ENCODE measurements at regions not wholly inside any gene's neighbourhood (a gene's known extent, or its start where the extent isn't known, plus 50 kb on each side); places are given as distances from the start of the nearest gene placed in this dataset.

DNA sequence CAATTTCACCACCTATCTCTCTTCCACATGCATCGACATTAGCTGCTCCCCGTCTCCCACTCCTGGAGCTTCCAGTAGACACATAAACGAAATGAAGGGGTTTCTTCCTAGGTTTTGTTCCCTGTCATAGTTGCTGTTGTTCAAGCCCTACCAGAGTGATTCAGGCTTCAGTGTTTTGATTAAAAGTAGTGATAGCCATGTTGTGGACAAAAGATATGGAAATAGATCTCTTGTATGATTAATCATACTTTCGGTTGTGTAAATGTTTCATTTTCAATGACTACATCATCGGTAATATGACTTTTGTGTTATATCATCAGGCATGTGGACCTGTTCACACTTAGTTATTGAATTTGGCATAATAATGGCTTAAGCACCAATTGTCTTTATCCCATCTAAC is 96.5 kb upstream of the KLF3 start:
- no peak for DNase-seq

DNA sequence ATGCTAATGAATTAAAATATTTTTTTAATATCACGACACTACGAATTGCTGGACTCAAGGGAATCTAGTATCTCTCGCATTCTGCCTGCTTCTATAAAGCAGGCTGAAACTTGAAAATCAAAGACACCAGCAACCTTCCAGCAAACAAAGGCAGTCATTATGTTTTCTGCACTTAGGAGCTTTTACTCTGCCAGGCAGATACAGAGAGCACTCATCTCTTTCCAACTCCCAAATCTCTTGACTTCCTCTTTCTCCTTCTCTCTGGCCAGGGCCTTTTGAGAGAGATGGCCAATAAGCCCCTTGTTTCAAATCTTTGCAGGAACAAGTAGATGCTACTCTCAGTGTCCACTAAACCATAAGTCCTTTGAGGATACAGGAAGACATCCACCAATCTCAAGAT is 95.2 kb upstream of the KLF3 start:
- no peak for DNase-seq

DNA sequence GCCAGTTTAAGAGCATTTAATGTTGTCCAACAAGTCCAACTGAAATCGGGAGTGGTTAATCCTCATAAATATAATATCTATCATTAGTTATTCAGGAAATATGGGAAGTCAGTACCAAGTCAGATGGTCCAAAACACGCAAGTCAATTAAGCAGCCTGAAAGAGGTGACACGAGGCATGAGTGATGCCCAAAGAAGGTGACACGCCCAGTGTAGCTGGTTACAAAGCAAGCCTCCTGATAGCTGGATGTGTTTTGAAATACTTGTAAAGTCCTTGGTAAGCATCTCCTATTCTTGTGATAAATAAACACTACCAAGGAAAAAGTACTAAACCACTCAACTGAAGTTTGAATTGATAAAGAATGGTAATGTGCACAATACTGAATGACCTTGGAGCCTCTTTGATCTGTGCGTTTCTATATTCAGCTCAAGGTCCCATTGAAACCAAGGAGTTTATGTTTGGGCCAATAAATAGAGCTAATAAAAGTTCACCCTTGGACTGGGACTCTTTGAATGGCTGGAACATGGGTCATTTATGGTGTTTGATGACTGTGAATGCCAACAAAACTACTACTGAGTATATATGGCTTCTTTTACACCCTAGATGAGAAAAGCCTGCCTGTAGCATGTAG is 93.2 kb upstream of the KLF3 start:
- DNase-seq, result no peak

DNA sequence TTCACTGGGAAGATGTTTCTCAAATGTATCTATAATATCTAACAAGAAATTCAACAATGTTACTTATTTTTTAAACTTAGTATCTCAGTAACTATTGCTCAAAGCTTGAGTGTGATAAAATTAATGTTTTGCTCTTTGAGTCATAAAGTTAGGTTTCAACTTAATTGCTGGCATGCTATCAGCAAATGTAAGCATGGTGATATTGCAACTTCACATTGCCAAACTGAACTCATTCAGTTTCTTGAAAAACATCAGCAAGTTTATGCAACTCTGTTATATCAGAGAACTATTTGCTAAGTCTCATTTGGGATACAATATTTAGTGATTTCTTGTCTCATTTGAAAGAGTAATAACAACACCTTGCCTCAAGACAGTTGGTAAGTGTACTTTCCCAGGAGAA is 91.2 kb upstream of the KLF3 start:
- no peak for DNase-seq

DNA sequence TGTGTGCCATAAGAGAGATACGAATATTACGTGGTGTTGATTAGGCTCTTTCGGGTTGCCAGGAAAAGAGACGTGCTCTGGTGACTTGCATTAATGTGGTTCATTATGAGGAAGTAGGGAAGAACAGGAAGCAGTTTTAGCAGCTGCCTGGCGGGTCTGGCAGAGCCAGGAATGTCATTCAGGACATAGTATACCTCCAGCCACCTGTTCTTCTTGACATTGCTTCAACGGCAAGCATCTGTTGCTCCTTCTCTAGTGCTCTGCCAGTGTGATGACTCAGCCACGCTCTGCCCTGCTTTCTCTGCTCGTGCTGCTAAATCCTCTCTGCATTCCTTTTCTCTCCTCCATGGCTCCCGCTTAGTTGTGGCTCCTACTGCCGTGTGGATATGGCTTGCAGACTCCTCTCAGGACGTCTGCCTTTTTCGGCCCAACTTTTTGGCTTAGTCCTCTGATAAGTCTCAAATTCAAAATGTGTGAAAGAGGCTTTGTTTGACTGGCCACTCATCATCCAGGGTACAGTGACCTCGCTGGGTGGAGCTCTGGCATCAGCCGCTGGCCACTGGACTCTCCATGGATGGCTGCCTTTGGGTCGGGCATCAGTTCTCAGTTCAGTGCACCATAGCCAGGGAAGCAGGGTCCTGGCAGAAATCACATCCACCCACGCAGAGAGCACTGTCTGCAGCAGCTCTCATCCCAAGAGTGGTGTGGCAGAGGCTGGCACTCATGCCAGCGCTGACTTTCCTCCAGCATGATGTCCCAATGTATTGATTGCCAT is 89.3 kb upstream of the KLF3 start:
- DNase-seq, result no peak

DNA sequence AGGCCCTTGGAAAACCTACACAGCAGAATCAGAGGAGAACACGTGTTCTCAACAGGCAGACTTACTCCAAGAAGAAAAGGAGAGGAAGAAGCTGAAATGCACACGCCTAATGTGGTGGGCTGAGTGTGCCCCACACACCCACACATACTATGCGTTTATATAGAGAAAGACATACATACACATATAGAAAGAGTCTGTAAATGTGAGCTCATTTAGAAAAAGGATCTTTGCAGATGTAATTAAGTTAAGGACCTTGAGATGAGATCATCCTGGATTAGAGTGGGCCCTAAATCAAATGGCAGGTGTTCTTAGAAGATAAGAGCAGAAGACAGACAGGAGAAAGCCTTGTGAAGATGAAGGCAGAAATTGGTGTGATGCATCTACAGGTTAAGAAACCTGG is 87.2 kb upstream of the KLF3 start:
- no peak for DNase-seq

DNA sequence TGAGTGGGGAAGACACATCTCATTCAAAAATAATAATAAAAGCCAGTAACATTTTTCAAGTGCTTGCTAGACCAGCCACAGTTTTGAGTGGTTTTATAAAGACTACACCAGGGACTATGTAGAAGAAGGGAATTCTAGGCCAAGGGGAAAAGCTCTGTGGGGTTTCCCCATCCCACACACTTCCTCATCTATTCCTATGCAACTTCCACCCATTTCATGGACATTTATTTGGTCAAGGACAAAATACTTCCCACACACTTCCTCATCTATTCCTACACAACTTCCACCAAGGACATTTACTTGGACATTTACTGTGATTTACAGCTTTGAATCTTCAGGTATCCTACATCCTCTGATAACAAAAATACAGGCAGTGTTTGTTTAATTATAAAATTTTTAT is 86.5 kb upstream of the KLF3 start:
- DNase-seq, result no peak

DNA sequence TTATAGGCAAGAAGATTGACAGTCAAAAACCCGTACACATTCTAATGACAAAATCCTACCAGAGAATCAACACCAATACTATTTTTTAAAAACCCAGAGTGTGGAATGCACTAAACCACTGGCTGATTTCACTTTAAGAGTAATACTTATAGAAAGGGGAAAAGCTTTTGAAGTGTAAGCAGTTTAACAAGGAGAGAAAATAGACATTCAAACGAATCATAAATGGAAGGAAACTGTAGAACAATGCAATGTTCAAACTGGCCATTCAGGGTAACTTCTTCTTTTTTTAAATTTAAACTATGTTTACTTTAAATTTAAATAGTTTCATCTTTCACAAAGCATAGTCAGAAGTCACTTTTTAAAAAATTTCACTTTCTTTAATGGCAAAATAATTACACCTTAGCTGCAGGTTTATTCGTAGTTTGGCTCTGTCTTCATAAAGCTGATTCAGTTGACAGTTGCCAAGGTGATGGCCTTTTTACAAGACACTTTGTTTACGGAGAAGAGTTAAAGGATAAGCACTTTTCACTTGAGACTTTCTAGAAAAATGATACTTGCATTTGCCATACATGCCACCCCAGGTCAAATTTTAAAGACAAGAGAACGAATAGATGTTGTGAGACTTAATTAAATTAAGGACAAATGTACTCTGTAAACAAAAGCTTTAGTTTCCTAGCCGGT is 82.4 kb upstream of the KLF3 start:
- DNase-seq, result no peak

DNA sequence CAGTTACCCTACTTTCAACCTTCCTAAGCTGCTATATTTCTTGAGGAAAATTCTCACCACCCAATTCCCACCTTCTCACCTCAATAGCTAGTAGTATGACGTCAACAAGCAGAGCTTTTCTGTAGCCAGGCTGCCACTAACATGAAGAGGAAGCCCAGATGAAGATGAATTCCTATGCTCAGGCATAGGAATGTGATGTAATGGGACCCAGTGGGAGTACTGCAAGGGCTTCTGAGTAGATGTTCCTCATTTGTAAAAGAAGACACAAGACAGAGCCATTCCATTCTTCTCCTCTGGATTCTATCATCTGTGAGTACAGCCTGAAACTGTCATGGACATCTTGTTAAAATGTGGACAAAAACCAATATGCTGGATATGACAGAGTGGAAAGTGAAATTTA is 81.6 kb upstream of the KLF3 start:
- no peak for DNase-seq

DNA sequence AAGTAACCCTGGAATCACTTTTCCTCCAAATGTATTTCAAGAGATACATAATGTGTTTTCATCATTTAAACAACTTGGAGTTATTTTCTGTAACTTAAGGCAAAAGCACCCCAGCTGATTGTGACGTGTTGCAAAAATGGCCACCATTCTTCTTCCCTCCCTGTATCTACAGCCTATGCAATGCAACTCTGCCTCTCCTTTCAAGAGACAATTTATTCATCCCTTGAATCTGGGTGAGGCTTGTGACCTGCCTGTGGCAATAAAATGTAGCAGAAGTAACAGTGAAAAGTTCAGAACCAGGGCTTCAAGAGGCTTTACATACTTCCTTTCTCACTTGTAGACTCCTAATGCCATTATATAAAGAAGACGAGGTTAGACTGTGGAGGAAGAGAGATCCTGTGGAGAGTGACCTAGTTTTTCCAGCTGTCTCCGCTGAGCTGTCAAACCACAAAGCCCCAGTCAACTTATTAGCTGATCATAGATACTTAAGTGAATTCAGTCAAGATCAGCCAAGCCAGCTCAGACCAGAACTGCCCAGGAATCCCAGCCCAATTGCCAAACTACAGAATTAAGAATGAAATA is 81.0 kb upstream of the KLF3 start:
- peak; percentile 40 for DNase-seq

DNA sequence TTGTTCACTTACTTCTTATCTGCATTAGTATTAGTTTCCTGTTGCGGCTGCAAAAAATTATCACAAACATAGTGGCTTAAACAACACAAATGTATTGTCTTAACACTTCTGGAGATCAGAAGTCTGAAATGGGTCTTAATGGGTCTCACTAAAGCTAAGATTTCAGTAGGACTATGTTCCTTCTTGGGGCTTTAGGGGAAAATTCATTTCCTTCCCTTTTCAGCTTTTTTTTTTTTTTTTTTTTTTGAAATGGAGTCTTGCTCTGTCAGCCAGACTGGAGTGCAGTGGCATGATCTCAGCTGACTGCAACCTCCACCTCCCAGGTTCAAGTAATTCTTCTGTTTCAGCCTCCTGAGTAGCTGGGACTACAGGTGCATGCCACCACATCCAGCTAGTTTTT is 78.1 kb upstream of the KLF3 start:
- no peak for DNase-seq

DNA sequence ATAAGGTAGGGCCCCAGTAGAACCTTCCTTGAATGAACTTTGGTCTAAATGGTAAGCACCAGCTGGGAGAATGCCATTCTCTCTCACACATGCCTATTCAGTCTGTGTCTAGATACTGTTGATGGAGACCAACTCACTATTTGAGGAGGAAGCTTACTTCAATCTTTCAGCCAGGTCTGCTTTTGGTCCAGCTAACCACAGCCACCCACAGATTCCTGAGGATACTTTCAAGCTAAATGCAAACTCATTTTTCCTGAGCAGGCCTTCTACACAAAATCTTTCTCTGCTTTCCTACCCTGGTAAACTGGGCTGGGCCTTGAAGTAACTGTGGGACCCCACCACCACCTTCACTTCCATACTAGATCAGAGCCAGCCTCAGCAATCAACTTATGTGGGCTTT is 76.9 kb upstream of the KLF3 start:
- no peak for DNase-seq

DNA sequence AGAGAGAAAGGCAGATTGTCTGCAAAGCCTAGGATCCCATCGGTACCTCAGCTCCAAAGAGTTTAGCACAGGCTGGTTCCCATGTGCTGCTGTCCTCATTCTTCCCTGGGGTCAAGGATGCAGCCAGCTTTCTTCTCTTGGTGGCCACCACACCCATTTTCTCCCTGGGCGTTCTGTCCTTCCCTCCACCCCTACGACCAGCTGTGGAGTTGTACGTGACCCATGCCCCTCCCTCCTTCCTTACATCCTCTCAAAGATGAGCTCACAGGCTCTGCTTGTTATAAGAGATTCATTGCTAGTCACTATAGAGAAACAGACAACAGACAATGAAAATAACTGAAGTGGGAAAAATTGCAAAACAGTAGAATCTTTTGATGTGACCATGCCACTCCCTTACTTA is 74.0 kb upstream of the KLF3 start:
- DNase-seq, result no peak

DNA sequence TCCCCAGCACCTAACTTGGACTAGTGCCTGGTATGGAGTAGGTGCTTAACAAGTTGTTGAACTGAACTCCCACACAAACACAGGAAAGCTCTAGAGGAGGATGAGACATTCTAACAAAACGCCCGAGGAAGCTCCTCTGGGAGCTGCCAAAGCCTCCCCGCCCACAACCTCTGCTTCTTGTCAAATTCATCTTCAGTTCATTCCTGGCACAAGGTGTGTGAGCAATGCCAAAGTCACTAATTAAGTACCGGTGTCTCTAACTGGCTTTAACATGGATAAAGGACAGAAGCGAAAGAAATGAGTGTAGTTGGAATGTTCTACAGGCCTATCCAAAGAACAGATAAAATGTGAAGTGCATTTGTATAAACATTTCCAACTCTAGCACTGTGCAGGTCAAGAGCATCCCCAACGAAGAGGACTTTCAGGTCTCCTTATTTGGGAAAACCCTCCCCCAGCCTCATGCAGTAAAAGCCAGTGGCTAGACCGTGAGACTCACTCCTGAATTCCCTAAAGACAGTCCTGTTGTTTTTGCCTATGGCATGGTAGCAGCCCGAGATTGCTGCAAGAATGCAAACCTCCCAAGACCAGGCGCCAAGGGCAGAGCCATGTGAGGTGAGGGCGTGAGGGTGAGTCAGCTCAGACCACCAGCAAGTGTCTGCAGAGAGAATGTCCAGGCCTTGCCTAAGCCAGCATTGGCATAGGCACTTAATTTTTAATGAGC is 72.2 kb upstream of the KLF3 start:
- DNase-seq, result no peak

DNA sequence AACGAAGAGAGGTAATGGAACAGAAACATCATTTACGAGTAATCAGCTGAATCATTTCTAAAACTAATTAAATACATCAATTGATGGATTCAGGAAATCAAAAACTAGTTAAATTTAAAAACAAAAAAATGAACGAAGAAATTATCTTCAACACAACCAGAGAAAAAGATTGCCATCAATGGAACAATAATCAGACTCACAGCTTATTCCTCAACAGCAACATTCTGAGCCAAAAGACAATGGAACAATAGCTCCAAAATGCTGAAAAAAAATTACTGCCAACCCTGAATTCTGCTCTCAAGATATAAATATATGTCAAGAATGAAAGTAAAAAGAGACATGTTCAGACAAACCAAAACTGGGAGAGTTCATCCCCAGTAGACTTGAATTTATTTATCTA is 65.5 kb upstream of the KLF3 start:
- DNase-seq, result no peak

DNA sequence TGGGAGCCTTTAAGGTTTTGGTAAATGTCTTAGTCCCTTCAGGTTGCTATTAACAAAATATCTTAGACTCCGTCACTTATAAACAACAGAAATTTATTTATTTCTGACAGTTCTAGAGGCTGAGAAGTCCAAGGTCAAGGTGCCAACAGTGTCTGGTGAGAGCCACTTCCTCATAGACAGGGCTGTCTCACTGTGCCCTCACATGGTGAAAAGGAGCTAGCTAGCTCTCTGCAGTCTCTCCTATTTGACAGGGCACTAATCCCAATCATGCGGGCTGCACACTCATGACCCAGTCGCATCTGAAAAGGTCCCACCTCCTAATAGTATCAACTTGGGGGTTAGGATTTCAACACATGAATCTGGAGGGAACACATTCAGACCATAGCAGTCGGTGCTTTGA is 63.4 kb upstream of the KLF3 start:
- peak; percentile 16 for DNase-seq

DNA sequence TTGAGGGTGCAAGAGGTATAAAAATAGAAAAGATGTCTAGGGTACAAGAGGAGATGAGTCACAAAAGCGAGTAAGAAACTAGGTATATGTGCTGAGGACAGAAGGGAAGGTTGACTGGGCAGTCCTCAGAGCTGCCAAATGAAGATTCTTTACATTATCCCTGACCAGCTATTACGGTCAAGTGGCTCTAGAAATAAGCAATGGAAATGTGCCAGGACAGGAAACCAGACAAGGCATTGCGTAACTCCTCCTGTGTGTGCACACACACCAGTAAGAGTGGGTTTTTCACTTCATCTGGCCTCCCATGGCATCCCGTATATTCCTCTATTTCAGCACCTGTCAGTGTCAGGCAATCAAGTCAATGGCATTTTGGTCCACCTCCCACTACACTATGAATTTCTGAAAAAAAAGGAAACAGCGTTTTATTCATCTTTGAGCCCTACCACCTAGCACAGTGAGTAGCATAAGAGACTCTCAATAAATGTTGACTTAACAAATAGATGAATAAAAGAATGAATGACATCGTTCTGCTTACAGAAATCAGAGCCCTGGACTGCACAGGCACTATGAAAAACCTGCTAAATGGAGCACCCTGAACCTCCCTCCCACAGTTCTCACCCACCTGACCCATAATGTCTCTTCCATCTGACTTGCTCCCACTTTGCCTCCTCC is 62.6 kb upstream of the KLF3 start:
- no peak for DNase-seq

DNA sequence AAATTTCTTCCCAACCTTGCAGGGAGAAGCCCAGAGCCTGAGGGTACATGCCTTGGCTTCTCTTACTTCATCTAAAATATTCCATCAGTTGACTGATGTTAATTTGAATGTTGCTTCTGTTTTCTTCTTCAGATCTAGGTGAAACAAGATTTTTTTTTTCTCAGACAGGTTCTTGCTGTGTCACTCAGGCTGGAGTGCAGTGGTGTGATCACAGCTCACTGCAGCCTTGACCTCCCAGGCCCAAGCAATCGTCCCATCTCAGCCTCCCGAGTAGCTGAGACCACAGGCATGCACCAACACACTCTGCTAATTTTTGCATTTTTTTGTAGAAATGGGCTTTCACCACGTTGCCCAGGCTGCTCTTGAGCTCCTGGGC is 62.1 kb upstream of the KLF3 start:
- DNase-seq, result no peak

DNA sequence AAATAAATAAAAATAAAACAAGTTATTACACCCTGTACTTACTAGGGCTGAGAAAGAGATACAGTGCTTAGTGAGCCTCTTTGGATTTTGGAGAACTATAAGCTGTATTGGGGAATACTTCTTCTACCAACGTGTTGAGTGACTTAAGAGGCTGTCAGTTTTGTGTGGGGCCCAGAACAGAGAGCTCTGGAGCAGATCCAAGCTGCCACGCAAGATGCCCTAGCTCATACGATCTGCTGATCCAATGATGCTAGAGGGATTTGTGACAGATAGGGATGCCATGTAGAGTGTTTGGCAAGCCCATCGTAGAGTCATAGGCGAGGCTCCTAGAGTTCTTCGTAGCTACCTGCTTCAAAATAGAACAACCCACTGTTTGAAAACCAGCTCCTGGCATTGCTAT is 60.3 kb upstream of the KLF3 start:
- no peak for DNase-seq

DNA sequence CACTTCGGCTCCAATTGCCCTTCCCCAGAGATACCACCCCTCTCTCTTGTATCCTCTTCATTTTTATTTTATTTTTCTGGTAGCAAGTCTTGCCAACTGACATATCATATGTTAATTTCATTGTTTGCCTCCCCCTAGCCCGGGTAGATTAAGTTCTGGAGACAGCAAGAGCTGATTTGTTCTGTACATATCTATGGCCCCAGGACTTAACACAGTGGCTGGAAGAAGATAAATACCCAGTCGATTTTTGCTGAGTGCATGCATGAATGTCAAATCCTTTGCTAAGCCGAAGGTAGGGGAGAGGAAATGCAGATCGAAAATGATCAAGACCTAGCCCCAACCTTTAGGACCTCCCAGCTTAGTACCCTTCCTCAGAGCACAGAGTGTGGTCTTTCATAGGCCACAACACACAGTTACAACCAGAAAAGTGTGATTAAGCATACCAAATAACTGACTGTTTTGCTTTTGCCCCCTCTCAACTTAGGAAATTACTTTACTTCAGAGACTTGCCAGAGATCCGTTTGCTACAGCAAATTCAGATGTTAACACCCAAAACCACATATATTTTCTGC is 58.7 kb upstream of the KLF3 start:
- no peak for DNase-seq

DNA sequence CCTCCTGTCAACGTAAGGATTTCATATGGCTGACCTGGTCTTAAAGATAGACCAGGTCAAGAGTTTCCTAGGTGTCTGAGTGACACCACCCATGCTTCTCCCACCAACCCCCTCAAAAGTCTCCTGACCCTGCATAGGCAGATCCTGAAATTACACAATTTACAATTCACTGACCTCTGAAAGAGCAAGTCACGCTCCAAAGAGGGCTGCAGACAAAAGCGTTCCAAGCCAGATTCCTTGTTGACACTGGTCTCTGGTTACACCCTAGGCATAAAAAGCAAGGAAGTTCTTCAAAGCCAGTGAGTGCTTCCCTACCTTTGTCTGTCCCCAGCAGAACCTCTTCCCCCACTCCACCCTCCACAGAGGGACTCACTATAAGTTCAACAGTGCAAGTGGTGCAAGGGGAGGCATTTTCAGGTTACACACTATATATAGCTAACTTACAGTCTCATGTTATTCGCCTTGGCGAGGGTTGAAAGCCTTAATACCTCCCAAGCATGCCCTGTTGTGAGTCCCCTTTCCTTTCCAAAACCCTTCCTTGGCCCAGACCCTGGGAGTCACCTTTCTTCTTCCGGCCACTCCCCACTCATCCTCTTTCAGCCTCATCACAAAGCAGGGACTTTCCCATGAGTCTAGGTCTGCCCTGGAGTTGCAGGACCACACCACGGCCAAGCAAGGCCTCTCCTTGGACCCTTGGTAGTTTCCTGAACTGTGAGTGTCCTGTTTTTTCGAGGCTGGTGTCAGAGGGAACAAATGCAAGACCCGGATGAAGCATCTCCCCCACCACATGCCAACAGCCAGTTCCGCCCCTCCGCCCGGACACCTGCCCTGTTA is 58.0 kb upstream of the KLF3 start:
- DNase-seq, result no peak

DNA sequence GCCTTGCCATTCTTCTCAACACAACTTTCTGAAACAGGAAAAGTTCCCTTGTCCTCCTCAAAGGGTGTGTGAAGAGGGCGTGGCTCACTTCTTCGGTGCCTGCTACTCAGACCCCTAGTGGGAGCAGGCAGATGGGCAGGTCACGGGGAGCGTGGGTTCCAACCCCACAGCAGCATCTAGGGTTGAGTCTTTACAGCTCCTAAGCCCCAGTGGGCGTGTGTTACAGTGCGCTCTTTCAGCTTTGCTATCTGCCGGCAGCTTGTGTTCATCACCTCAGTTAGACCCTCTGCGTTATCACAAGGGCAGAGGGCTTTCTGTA is 57.5 kb upstream of the KLF3 start:
- no peak for DNase-seq
